ENCODE measurements at regions not wholly inside any gene's neighbourhood (a gene's known extent, or its start where the extent isn't known, plus 50 kb on each side); places are given as distances from the start of the nearest gene placed in this dataset.

GRCh38 chr15:69829974-69830373 lies 267.7 kb downstream of the TLE3 start:
- TF ChIP-seq, protein P1, sequence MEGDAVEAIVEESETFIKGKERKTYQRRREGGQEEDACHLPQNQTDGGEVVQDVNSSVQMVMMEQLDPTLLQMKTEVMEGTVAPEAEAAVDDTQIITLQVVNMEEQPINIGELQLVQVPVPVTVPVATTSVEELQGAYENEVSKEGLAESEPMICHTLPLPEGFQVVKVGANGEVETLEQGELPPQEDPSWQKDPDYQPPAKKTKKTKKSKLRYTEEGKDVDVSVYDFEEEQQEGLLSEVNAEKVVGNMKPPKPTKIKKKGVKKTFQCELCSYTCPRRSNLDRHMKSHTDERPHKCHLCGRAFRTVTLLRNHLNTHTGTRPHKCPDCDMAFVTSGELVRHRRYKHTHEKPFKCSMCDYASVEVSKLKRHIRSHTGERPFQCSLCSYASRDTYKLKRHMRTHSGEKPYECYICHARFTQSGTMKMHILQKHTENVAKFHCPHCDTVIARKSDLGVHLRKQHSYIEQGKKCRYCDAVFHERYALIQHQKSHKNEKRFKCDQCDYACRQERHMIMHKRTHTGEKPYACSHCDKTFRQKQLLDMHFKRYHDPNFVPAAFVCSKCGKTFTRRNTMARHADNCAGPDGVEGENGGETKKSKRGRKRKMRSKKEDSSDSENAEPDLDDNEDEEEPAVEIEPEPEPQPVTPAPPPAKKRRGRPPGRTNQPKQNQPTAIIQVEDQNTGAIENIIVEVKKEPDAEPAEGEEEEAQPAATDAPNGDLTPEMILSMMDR (optimal IDR thresholded peaks at IDR 0.05 in 1 of 3, IDR thresholded peaks at IDR 0.05 in 1 of 3, conservative IDR thresholded peaks at IDR 0.05 in 1 of 3; ENCODE audit: extremely low read depth in 1 of 3, insufficient read depth in 2 of 3, low read length in 3 of 3), result no peak
- no peak for TF ChIP-seq EZH2 (IDR thresholded peaks at IDR 0.05; ENCODE audit: low read length)

All from keratinocyte (primary cell).